PC-3 (cell line): ENCODE measurements at regions not wholly inside any gene's neighbourhood (a gene's known extent, or its start where the extent isn't known, plus 50 kb on each side); places are given as distances from the start of the nearest gene placed in this dataset.

ENCODE experiments used
- ATAC-seq: fragments of 200-7000 bp; cut with Tn5 transposase; 2 replicates; pipeline ENCODE4 v1.9.1; 2020; ENCODE audit warnings: mild to moderate bottlenecking, moderate library complexity
- BruUV-seq: library from RNA; stranded (reverse); fragments of 400-500 nt; replicated peaks from 2 replicates; lab custom pipeline; 2021; lab: Mats Ljungman, UMichigan
- CTCF ChIA-PET: fragments of 300-600 bp; sonication (Branson Sonifier 250); formaldehyde crosslinking; loops from one replicate; lab custom pipeline; 2022; ENCODE audit warnings: antibody characterized with exemption; lab: Charles Lee
- POLR2A ChIA-PET: fragments of 300-600 bp; sonication (Branson Sonifier 250); formaldehyde crosslinking; loops from one replicate; lab custom pipeline; 2022; ENCODE audit warnings: antibody characterized with exemption; ENCODE audit not compliant: unreplicated experiment; lab: Charles Lee
- DNase-seq: peaks from one replicate; pipeline ENCODE4 v3.0.0-alpha.2; 2015
- H2AFZ ChIP-seq: fragments of 300-600 bp; sonication (generic); 2 replicates; pipeline ENCODE4 v1.6.0; 2016; ENCODE audit warnings: antibody characterized with exemption, low read length
- H3F3A ChIP-seq: fragments of 300-600 bp; sonication (generic); one replicate; pipeline ENCODE4 v1.6.0; 2017; ENCODE audit warnings: antibody characterized with exemption, low read length, control low read depth, mild to moderate bottlenecking; ENCODE audit not compliant: unreplicated experiment
- H3K27ac ChIP-seq: fragments of 300-600 bp; sonication (generic); 2 replicates; pipeline ENCODE4 v1.5.1; 2016; ENCODE audit warnings: mild to moderate bottlenecking, low read length
- H3K27me3 ChIP-seq: fragments of 300-600 bp; sonication (generic); 2 replicates; pipeline ENCODE4 v1.6.1; 2016; ENCODE audit warnings: low read length, mixed read lengths
- H3K36me3 ChIP-seq: fragments of 300-600 bp; sonication (generic); 2 replicates; pipeline ENCODE4 v1.6.1; 2016; ENCODE audit warnings: low read depth, mixed run types, low read length, mixed read lengths
- H3K4me1 ChIP-seq: fragments of 300-600 bp; sonication (generic); 2 replicates; pipeline ENCODE4 v1.5.1; 2016; ENCODE audit warnings: low read length; ENCODE audit not compliant: insufficient read depth
- H3K4me2 ChIP-seq: fragments of 300-600 bp; sonication (generic); 2 replicates; pipeline ENCODE4 v1.6.0; 2016; ENCODE audit warnings: low read length
- H3K4me3 ChIP-seq: fragments of 300-600 bp; sonication (generic); 2 replicates; pipeline ENCODE4 v1.5.1; 2016; ENCODE audit warnings: mild to moderate bottlenecking, low read length, mixed read lengths
- H3K79me2 ChIP-seq: fragments of 300-600 bp; sonication (generic); 2 replicates; pipeline ENCODE4 v1.6.1; 2017; ENCODE audit warnings: low read length, mixed read lengths
- H3K9ac ChIP-seq: fragments of 300-600 bp; sonication (generic); 2 replicates; pipeline ENCODE4 v1.6.0; 2016; ENCODE audit warnings: mild to moderate bottlenecking, low read length
- H3K9me2 ChIP-seq: fragments of 300-600 bp; sonication (generic); replicated peaks from 2 replicates; pipeline ENCODE4 v1.6.1; 2016; ENCODE audit warnings: mixed run types, low read length, mixed read lengths
- H3K9me3 ChIP-seq: fragments of 300-600 bp; sonication (generic); 2 replicates; pipeline ENCODE4 v1.6.1; 2016; ENCODE audit warnings: low read length, mixed read lengths
- H4K20me1 ChIP-seq: fragments of 300-600 bp; sonication (generic); 2 replicates; pipeline ENCODE4 v1.6.1; 2016; ENCODE audit warnings: low read length, mixed read lengths
- CTCF ChIP-seq: fragments of 300-600 bp; sonication (generic); conservative IDR thresholded peaks from 2 replicates; pipeline ENCODE4 v1.5.1; 2017; ENCODE audit warnings: antibody characterized with exemption, low read depth, mild to moderate bottlenecking, low read length
- EZH2 ChIP-seq: fragments of 300-600 bp; sonication (generic); IDR thresholded peaks from one replicate; pipeline ENCODE4 v1.6.1; 2017; ENCODE audit warnings: antibody characterized with exemption, mild to moderate bottlenecking, low read length; ENCODE audit not compliant: unreplicated experiment
- EZH2phosphoT487 ChIP-seq: fragments of 300-600 bp; sonication (generic); IDR thresholded peaks from 2 replicates; pipeline ENCODE4 v1.6.1; 2018; ENCODE audit warnings: mild to moderate bottlenecking, antibody characterized with exemption, low read length, borderline replicate concordance
- intact Hi-C: fragments of 100-400 bp; cut with micrococcal nuclease; formaldehyde crosslinking; loops from 2 replicates; pipeline ENCODE4 v1.9.0; 2023

- intact Hi-C loops: no loop called here
- no peak overlapping the region for H3K4me3 ChIP-seq
These were observed 64.6 kb upstream of the TEX51 start for GRCh38 chr2:126834006-126834659.

GRCh38 chr2:126835261-126835660 lies 63.4 kb upstream of the TEX51 start:
- Histone ChIP-seq H2AFZ (no peak overlapping the region), H3K9ac (no peak overlapping the region), H4K20me1 (no peaks in the 10 kb centered on the region), H3K4me3 (no peak overlapping the region), H3K4me1 (no peaks in the 10 kb centered on the region), H3K27ac (no peak overlapping the region), H3K4me2 (no peak overlapping the region), H3K9me3 (no peaks in the 10 kb centered on the region), H3K36me3 (no peaks in the 10 kb centered on the region), H3F3A (no peaks in the 10 kb centered on the region), H3K79me2 (no peaks in the 10 kb centered on the region), H3K9me2 (no peaks in the 10 kb centered on the region), H3K27me3 (peaks cover 23% of the 10 kb centered on the region; the same call in 1 of the 2 replicates)
- no peak for DNase-seq
- no peak for ATAC-seq
- intact Hi-C loops: no loop called here
- ChIA-PET POLR2A (no interaction called here), CTCF (no interaction called here)
- TF ChIP-seq EZH2 (no peak), EZH2phosphoT487 (no peak), CTCF (no peak)
- no TSS peak for BruUV-seq

More at GRCh38 chr2:126834006-126834659, 64.6 kb upstream of the TEX51 start:
- H3K9me2 ChIP-seq: no peaks in the 10 kb centered on the region
- BruUV-seq: no TSS peak
- H3K79me2 ChIP-seq: no peaks in the 10 kb centered on the region
- no peak overlapping the region for H2AFZ ChIP-seq
- H3K9ac ChIP-seq: no peak overlapping the region
- peaks cover 22% of the 10 kb centered on the region for H3K27me3 ChIP-seq
- H3K27ac ChIP-seq: no peak overlapping the region
- H3F3A ChIP-seq: no peaks in the 10 kb centered on the region
- H3K36me3 ChIP-seq: no peaks in the 10 kb centered on the region
- no peak for TF ChIP-seq CTCF
- TF ChIP-seq EZH2: no peak
- TF ChIP-seq EZH2phosphoT487: no peak
- ChIA-PET CTCF (no interaction called here), POLR2A (no interaction called here)
- no peak for ATAC-seq
- no peaks in the 10 kb centered on the region for H3K9me3 ChIP-seq
- H4K20me1 ChIP-seq: no peaks in the 10 kb centered on the region
- H3K4me1 ChIP-seq: no peaks in the 10 kb centered on the region
- H3K4me2 ChIP-seq: no peak overlapping the region
- DNase-seq: no peak

GRCh38 chr2:126835831-126836230 lies 62.9 kb upstream of the TEX51 start:
- H3K4me2 ChIP-seq: no peak overlapping the region
- peaks cover 28% of the 10 kb centered on the region for H3K27me3 ChIP-seq
- H3K4me1 ChIP-seq: no peaks in the 10 kb centered on the region
- no peak overlapping the region for H3K27ac ChIP-seq
- TF ChIP-seq CTCF (no peak), EZH2phosphoT487 (no peak), EZH2 (no peak)
- H3K79me2 ChIP-seq: no peaks in the 10 kb centered on the region
- ATAC-seq (no peak), DNase-seq (no peak)
- intact Hi-C loops: no loop called here
- H3K9me3 ChIP-seq: no peaks in the 10 kb centered on the region
- H3K9me2 ChIP-seq: no peaks in the 10 kb centered on the region
- no peaks in the 10 kb centered on the region for H3K36me3 ChIP-seq
- H4K20me1 ChIP-seq: no peaks in the 10 kb centered on the region
- no peak overlapping the region for H3K4me3 ChIP-seq
- BruUV-seq: no TSS peak
- H3F3A ChIP-seq: no peaks in the 10 kb centered on the region
- POLR2A ChIA-PET: no interaction called here
- H3K9ac ChIP-seq: no peak overlapping the region
- CTCF ChIA-PET: no interaction called here
- no peak overlapping the region for H2AFZ ChIP-seq
